ENCODE measurements at regions not wholly inside any gene's neighbourhood (a gene's known extent, or its start where the extent isn't known, plus 50 kb on each side); places are given as distances from the start of the nearest gene placed in this dataset.

GRCh38 chrX:968148-968965 is 244.1 kb downstream of the CRLF2 start (continued):
- TF ChIP-seq, protein P1, sequence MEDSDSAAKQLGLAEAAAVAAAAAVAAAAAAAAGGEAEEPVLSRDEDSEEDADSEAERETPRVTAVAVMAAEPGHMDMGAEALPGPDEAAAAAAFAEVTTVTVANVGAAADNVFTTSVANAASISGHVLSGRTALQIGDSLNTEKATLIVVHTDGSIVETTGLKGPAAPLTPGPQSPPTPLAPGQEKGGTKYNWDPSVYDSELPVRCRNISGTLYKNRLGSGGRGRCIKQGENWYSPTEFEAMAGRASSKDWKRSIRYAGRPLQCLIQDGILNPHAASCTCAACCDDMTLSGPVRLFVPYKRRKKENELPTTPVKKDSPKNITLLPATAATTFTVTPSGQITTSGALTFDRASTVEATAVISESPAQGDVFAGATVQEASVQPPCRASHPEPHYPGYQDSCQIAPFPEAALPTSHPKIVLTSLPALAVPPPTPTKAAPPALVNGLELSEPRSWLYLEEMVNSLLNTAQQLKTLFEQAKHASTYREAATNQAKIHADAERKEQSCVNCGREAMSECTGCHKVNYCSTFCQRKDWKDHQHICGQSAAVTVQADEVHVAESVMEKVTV (CRISPR knock-in tag; IDR thresholded peaks at IDR 0.05): no peak
- TF ChIP-seq, protein P2, sequence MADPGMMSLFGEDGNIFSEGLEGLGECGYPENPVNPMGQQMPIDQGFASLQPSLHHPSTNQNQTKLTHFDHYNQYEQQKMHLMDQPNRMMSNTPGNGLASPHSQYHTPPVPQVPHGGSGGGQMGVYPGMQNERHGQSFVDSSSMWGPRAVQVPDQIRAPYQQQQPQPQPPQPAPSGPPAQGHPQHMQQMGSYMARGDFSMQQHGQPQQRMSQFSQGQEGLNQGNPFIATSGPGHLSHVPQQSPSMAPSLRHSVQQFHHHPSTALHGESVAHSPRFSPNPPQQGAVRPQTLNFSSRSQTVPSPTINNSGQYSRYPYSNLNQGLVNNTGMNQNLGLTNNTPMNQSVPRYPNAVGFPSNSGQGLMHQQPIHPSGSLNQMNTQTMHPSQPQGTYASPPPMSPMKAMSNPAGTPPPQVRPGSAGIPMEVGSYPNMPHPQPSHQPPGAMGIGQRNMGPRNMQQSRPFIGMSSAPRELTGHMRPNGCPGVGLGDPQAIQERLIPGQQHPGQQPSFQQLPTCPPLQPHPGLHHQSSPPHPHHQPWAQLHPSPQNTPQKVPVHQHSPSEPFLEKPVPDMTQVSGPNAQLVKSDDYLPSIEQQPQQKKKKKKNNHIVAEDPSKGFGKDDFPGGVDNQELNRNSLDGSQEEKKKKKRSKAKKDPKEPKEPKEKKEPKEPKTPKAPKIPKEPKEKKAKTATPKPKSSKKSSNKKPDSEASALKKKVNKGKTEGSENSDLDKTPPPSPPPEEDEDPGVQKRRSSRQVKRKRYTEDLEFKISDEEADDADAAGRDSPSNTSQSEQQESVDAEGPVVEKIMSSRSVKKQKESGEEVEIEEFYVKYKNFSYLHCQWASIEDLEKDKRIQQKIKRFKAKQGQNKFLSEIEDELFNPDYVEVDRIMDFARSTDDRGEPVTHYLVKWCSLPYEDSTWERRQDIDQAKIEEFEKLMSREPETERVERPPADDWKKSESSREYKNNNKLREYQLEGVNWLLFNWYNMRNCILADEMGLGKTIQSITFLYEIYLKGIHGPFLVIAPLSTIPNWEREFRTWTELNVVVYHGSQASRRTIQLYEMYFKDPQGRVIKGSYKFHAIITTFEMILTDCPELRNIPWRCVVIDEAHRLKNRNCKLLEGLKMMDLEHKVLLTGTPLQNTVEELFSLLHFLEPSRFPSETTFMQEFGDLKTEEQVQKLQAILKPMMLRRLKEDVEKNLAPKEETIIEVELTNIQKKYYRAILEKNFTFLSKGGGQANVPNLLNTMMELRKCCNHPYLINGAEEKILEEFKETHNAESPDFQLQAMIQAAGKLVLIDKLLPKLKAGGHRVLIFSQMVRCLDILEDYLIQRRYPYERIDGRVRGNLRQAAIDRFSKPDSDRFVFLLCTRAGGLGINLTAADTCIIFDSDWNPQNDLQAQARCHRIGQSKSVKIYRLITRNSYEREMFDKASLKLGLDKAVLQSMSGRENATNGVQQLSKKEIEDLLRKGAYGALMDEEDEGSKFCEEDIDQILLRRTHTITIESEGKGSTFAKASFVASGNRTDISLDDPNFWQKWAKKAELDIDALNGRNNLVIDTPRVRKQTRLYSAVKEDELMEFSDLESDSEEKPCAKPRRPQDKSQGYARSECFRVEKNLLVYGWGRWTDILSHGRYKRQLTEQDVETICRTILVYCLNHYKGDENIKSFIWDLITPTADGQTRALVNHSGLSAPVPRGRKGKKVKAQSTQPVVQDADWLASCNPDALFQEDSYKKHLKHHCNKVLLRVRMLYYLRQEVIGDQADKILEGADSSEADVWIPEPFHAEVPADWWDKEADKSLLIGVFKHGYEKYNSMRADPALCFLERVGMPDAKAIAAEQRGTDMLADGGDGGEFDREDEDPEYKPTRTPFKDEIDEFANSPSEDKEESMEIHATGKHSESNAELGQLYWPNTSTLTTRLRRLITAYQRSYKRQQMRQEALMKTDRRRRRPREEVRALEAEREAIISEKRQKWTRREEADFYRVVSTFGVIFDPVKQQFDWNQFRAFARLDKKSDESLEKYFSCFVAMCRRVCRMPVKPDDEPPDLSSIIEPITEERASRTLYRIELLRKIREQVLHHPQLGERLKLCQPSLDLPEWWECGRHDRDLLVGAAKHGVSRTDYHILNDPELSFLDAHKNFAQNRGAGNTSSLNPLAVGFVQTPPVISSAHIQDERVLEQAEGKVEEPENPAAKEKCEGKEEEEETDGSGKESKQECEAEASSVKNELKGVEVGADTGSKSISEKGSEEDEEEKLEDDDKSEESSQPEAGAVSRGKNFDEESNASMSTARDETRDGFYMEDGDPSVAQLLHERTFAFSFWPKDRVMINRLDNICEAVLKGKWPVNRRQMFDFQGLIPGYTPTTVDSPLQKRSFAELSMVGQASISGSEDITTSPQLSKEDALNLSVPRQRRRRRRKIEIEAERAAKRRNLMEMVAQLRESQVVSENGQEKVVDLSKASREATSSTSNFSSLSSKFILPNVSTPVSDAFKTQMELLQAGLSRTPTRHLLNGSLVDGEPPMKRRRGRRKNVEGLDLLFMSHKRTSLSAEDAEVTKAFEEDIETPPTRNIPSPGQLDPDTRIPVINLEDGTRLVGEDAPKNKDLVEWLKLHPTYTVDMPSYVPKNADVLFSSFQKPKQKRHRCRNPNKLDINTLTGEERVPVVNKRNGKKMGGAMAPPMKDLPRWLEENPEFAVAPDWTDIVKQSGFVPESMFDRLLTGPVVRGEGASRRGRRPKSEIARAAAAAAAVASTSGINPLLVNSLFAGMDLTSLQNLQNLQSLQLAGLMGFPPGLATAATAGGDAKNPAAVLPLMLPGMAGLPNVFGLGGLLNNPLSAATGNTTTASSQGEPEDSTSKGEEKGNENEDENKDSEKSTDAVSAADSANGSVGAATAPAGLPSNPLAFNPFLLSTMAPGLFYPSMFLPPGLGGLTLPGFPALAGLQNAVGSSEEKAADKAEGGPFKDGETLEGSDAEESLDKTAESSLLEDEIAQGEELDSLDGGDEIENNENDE (IDR thresholded peaks at IDR 0.05; ENCODE audit: low read depth, low read length): no peak
- TF ChIP-seq ZNF655 (CRISPR knock-in tag; IDR thresholded peaks at IDR 0.05) (no peak), ZBTB12 (CRISPR knock-in tag; IDR thresholded peaks at IDR 0.05) (no peak)
